Stimulated activated CD4-positive, alpha-beta T cell treated with anti-CD3 and anti-CD28 coated beads, Interleukin-1b, Interleukin-23, amount 100 ng/mL, for 24 hours (primary cell): ENCODE measurements at regions not wholly inside any gene's neighbourhood (a gene's known extent, or its start where the extent isn't known, plus 50 kb on each side); places are given as distances from the start of the nearest gene placed in this dataset.

Experiments used
- DNase-seq, 4 experiments: peaks; one replicate each; pipeline ENCODE4 v3.0.0-alpha.2; 2020; ENCODE audit warnings: low read depth in 4 of 4, low spot score in 1 of 4

- DNase-seq: no peak
Observed at GRCh38 chr18:56186319-56186718, 452.1 kb downstream of the TXNL1 start.

GRCh38 chr18:56185126-56185525, 453.3 kb downstream of the TXNL1 start:
- DNase-seq: no peak

- no peak for DNase-seq
Observed at GRCh38 chr18:56176751-56177150, 461.6 kb downstream of the TXNL1 start.

GRCh38 chr18:56175330-56176001, 462.9 kb downstream of the TXNL1 start:
- DNase-seq: no peak

- DNase-seq: no peak
Observed at GRCh38 chr18:56173542-56174220, 464.7 kb downstream of the TXNL1 start.

GRCh38 chr18:56172527-56172926, 465.9 kb downstream of the TXNL1 start:
- DNase-seq: no peak

GRCh38 chr18:56171848-56172247, 466.5 kb downstream of the TXNL1 start:
- no peak for DNase-seq

- no peak for DNase-seq
Observed at GRCh38 chr18:56168049-56168781, 470.2 kb downstream of the TXNL1 start.

- DNase-seq: no peak
Observed at GRCh38 chr18:56167366-56167765, 471.0 kb downstream of the TXNL1 start.

- DNase-seq: no peak
Observed at GRCh38 chr18:56166914-56167313, 471.5 kb downstream of the TXNL1 start.

- DNase-seq: no peak
Observed at GRCh38 chr18:56165601-56166355, 472.6 kb downstream of the TXNL1 start.

GRCh38 chr18:56162311-56163265, 475.8 kb downstream of the TXNL1 start:
- DNase-seq: no peak

GRCh38 chr18:56161566-56162260, 476.7 kb downstream of the TXNL1 start:
- DNase-seq: no peak

GRCh38 chr18:56158676-56159075, 479.7 kb downstream of the TXNL1 start:
- DNase-seq: no peak

- no peak for DNase-seq
Observed at GRCh38 chr18:56157541-56157940, 480.9 kb downstream of the TXNL1 start.

GRCh38 chr18:56152551-56153310, 485.7 kb downstream of the TXNL1 start:
- no peak for DNase-seq

GRCh38 chr18:56148373-56148772, 490.0 kb downstream of the TXNL1 start:
- DNase-seq: no peak

GRCh38 chr18:56146565-56146964, 491.8 kb downstream of the TXNL1 start:
- DNase-seq: no peak

GRCh38 chr18:56142001-56142400, 496.4 kb downstream of the TXNL1 start:
- DNase-seq: no peak
